ENCODE measurements at regions not wholly inside any gene's neighbourhood (a gene's known extent, or its start where the extent isn't known, plus 50 kb on each side); places are given as distances from the start of the nearest gene placed in this dataset.

- Histone ChIP-seq H3K27ac (ENCODE audit: low read depth, low read length) (no peak overlapping the region), H3K9me3 (ENCODE audit: control insufficient read depth in 5 of 5, low read length in 5 of 5) (no peaks in the 10 kb centered on the region), H3K27me3 (ENCODE audit: control insufficient read depth in 5 of 5, insufficient read depth in 4 of 5, low read length in 5 of 5) (no peaks in the 10 kb centered on the region), H3K4me3 (ENCODE audit: low read depth in 1 of 5, low read length in 5 of 5) (no peak overlapping the region), H3K4me1 (ENCODE audit: control insufficient read depth in 5 of 5, insufficient read depth in 5 of 5, low read length in 5 of 5) (no peaks in the 10 kb centered on the region), H3K9ac (ENCODE audit: low read length in 5 of 5) (no peak overlapping the region), H3K36me3 (ENCODE audit: control insufficient read depth in 5 of 5, insufficient read depth in 5 of 5, low read length in 5 of 5) (no peaks in the 10 kb centered on the region)
Measured at GRCh38 chr1:82844447-82844846, 1043.7 kb downstream of the ADGRL2 start.

- Histone ChIP-seq H3K27me3 (ENCODE audit: control insufficient read depth in 5 of 5, insufficient read depth in 4 of 5, low read length in 5 of 5) (no peaks in the 10 kb centered on the region), H3K9me3 (ENCODE audit: control insufficient read depth in 5 of 5, low read length in 5 of 5) (no peaks in the 10 kb centered on the region), H3K27ac (ENCODE audit: low read depth, low read length) (no peak overlapping the region), H3K4me1 (ENCODE audit: control insufficient read depth in 5 of 5, insufficient read depth in 5 of 5, low read length in 5 of 5) (no peaks in the 10 kb centered on the region), H3K4me3 (ENCODE audit: low read depth in 1 of 5, low read length in 5 of 5) (no peak overlapping the region), H3K36me3 (ENCODE audit: control insufficient read depth in 5 of 5, insufficient read depth in 5 of 5, low read length in 5 of 5) (no peaks in the 10 kb centered on the region), H3K9ac (ENCODE audit: low read length in 5 of 5) (no peak overlapping the region)
Measured at GRCh38 chr1:82843876-82844275, 1043.1 kb downstream of the ADGRL2 start.

- H3K27me3 ChIP-seq (ENCODE audit: control insufficient read depth in 5 of 5, insufficient read depth in 4 of 5, low read length in 5 of 5) = no peaks in the 10 kb centered on the region
- peaks cover 0 to 5% (median 3%) of the 10 kb centered on the region in 5 donors for H3K4me1 ChIP-seq (ENCODE audit: control insufficient read depth in 5 of 5, insufficient read depth in 5 of 5, low read length in 5 of 5)
- no peak overlapping the region for H3K27ac ChIP-seq (ENCODE audit: low read depth, low read length)
- no peak overlapping the region for H3K9ac ChIP-seq (ENCODE audit: low read length in 5 of 5)
- no peaks in the 10 kb centered on the region for H3K36me3 ChIP-seq (ENCODE audit: control insufficient read depth in 5 of 5, insufficient read depth in 5 of 5, low read length in 5 of 5)
- no peak overlapping the region for H3K4me3 ChIP-seq (ENCODE audit: low read depth in 1 of 5, low read length in 5 of 5)
- H3K9me3 ChIP-seq (ENCODE audit: control insufficient read depth in 5 of 5, low read length in 5 of 5) = no peaks in the 10 kb centered on the region
Measured at GRCh38 chr1:82840192-82840591, 1039.5 kb downstream of the ADGRL2 start.

- no peak overlapping the region for H3K4me3 ChIP-seq (ENCODE audit: low read depth in 1 of 5, low read length in 5 of 5)
- no peaks in the 10 kb centered on the region for H3K36me3 ChIP-seq (ENCODE audit: control insufficient read depth in 5 of 5, insufficient read depth in 5 of 5, low read length in 5 of 5)
- no peak overlapping the region for H3K9ac ChIP-seq (ENCODE audit: low read length in 5 of 5)
- H3K27me3 ChIP-seq (ENCODE audit: control insufficient read depth in 5 of 5, insufficient read depth in 4 of 5, low read length in 5 of 5) = no peaks in the 10 kb centered on the region
- peaks cover 0 to 5% (median 3%) of the 10 kb centered on the region in 5 donors for H3K4me1 ChIP-seq (ENCODE audit: control insufficient read depth in 5 of 5, insufficient read depth in 5 of 5, low read length in 5 of 5)
- no peak overlapping the region for H3K27ac ChIP-seq (ENCODE audit: low read depth, low read length)
- H3K9me3 ChIP-seq (ENCODE audit: control insufficient read depth in 5 of 5, low read length in 5 of 5) = no peaks in the 10 kb centered on the region
Measured at GRCh38 chr1:82837766-82838465, 1037.2 kb downstream of the ADGRL2 start.

- peaks cover 0 to 5% (median 3%) of the 10 kb centered on the region in 5 donors for H3K4me1 ChIP-seq (ENCODE audit: control insufficient read depth in 5 of 5, insufficient read depth in 5 of 5, low read length in 5 of 5)
- H3K4me3 ChIP-seq (ENCODE audit: low read depth in 1 of 5, low read length in 5 of 5) = no peak overlapping the region
- H3K27me3 ChIP-seq (ENCODE audit: control insufficient read depth in 5 of 5, insufficient read depth in 4 of 5, low read length in 5 of 5) = no peaks in the 10 kb centered on the region
- no peaks in the 10 kb centered on the region for H3K36me3 ChIP-seq (ENCODE audit: control insufficient read depth in 5 of 5, insufficient read depth in 5 of 5, low read length in 5 of 5)
- no peak overlapping the region for H3K9ac ChIP-seq (ENCODE audit: low read length in 5 of 5)
- no peak overlapping the region for H3K27ac ChIP-seq (ENCODE audit: low read depth, low read length)
- H3K9me3 ChIP-seq (ENCODE audit: control insufficient read depth in 5 of 5, low read length in 5 of 5) = no peaks in the 10 kb centered on the region
Measured at GRCh38 chr1:82836973-82837680, 1036.4 kb downstream of the ADGRL2 start.

- Histone ChIP-seq H3K27me3 (ENCODE audit: control insufficient read depth in 5 of 5, insufficient read depth in 4 of 5, low read length in 5 of 5) (no peaks in the 10 kb centered on the region), H3K4me1 (ENCODE audit: control insufficient read depth in 5 of 5, insufficient read depth in 5 of 5, low read length in 5 of 5) (peaks cover 0 to 5% (median 3%) of the 10 kb centered on the region in 5 donors), H3K9me3 (ENCODE audit: control insufficient read depth in 5 of 5, low read length in 5 of 5) (no peaks in the 10 kb centered on the region), H3K27ac (ENCODE audit: low read depth, low read length) (no peak overlapping the region), H3K36me3 (ENCODE audit: control insufficient read depth in 5 of 5, insufficient read depth in 5 of 5, low read length in 5 of 5) (no peaks in the 10 kb centered on the region), H3K4me3 (ENCODE audit: low read depth in 1 of 5, low read length in 5 of 5) (no peak overlapping the region), H3K9ac (ENCODE audit: low read length in 5 of 5) (no peak overlapping the region)
Measured at GRCh38 chr1:82836213-82836972, 1035.7 kb downstream of the ADGRL2 start.

- no peaks in the 10 kb centered on the region for H3K9me3 ChIP-seq (ENCODE audit: control insufficient read depth in 5 of 5, low read length in 5 of 5)
- no peak overlapping the region for H3K9ac ChIP-seq (ENCODE audit: low read length in 5 of 5)
- H3K4me3 ChIP-seq (ENCODE audit: low read depth in 1 of 5, low read length in 5 of 5) = no peak overlapping the region
- H3K36me3 ChIP-seq (ENCODE audit: control insufficient read depth in 5 of 5, insufficient read depth in 5 of 5, low read length in 5 of 5) = no peaks in the 10 kb centered on the region
- no peaks in the 10 kb centered on the region for H3K4me1 ChIP-seq (ENCODE audit: control insufficient read depth in 5 of 5, insufficient read depth in 5 of 5, low read length in 5 of 5)
- no peak overlapping the region for H3K27ac ChIP-seq (ENCODE audit: low read depth, low read length)
- no peaks in the 10 kb centered on the region for H3K27me3 ChIP-seq (ENCODE audit: control insufficient read depth in 5 of 5, insufficient read depth in 4 of 5, low read length in 5 of 5)
Measured at GRCh38 chr1:82830690-82831380, 1030.1 kb downstream of the ADGRL2 start.

- H3K4me3 ChIP-seq (ENCODE audit: low read depth in 1 of 5, low read length in 5 of 5) = no peak overlapping the region
- H3K9ac ChIP-seq (ENCODE audit: low read length in 5 of 5) = no peak overlapping the region
- no peaks in the 10 kb centered on the region for H3K27me3 ChIP-seq (ENCODE audit: control insufficient read depth in 5 of 5, insufficient read depth in 4 of 5, low read length in 5 of 5)
- no peaks in the 10 kb centered on the region for H3K36me3 ChIP-seq (ENCODE audit: control insufficient read depth in 5 of 5, insufficient read depth in 5 of 5, low read length in 5 of 5)
- H3K4me1 ChIP-seq (ENCODE audit: control insufficient read depth in 5 of 5, insufficient read depth in 5 of 5, low read length in 5 of 5) = no peaks in the 10 kb centered on the region
- H3K9me3 ChIP-seq (ENCODE audit: control insufficient read depth in 5 of 5, low read length in 5 of 5) = no peaks in the 10 kb centered on the region
- no peak overlapping the region for H3K27ac ChIP-seq (ENCODE audit: low read depth, low read length)
Measured at GRCh38 chr1:82829527-82829926, 1028.8 kb downstream of the ADGRL2 start.

GRCh38 chr1:82823876-82824275 is 1023.1 kb downstream of the ADGRL2 start:
- Histone ChIP-seq H3K9me3 (ENCODE audit: control insufficient read depth in 5 of 5, low read length in 5 of 5) (no peaks in the 10 kb centered on the region), H3K4me1 (ENCODE audit: control insufficient read depth in 5 of 5, insufficient read depth in 5 of 5, low read length in 5 of 5) (peaks cover 0 to 3% (median 0%) of the 10 kb centered on the region in 5 donors), H3K4me3 (ENCODE audit: low read depth in 1 of 5, low read length in 5 of 5) (no peak overlapping the region), H3K27ac (ENCODE audit: low read depth, low read length) (no peak overlapping the region), H3K36me3 (ENCODE audit: control insufficient read depth in 5 of 5, insufficient read depth in 5 of 5, low read length in 5 of 5) (no peaks in the 10 kb centered on the region), H3K27me3 (ENCODE audit: control insufficient read depth in 5 of 5, insufficient read depth in 4 of 5, low read length in 5 of 5) (no peaks in the 10 kb centered on the region), H3K9ac (ENCODE audit: low read length in 5 of 5) (no peak overlapping the region)

Data from subcutaneous abdominal adipose tissue (tissue), 5 donors.